Hematopoietic multipotent progenitor cell treated with erythropoietin and hydrocortisone succinate and interleukin-3 and kit ligand, for 17 days (in vitro differentiated cells): ENCODE measurements at regions not wholly inside any gene's neighbourhood (a gene's known extent, or its start where the extent isn't known, plus 50 kb on each side); places are given as distances from the start of the nearest gene placed in this dataset.

Experiments
- DNase-seq: peaks from one replicate; pipeline ENCODE4 v3.0.0-alpha.2; 2015; ENCODE audit warnings: low spot score

- DNase-seq: no peak
These were observed 719.3 kb upstream of the SGO1 start for GRCh38 chr3:20905210-20905805.

- no peak for DNase-seq
These were observed 718.7 kb upstream of the SGO1 start for GRCh38 chr3:20904671-20905070.

GRCh38 chr3:20898962-20899361, 713.0 kb upstream of the SGO1 start:
- no peak for DNase-seq

- DNase-seq: no peak
These were observed 704.1 kb upstream of the SGO1 start for GRCh38 chr3:20890111-20890519.

GRCh38 chr3:20878691-20879090, 692.7 kb upstream of the SGO1 start:
- DNase-seq: no peak

- no peak for DNase-seq
These were observed 687.2 kb upstream of the SGO1 start for GRCh38 chr3:20873235-20873634.

GRCh38 chr3:20870106-20870899, 684.3 kb upstream of the SGO1 start:
- no peak for DNase-seq

- no peak for DNase-seq
These were observed 679.8 kb upstream of the SGO1 start for GRCh38 chr3:20865803-20866202.

- no peak for DNase-seq
These were observed 675.4 kb upstream of the SGO1 start for GRCh38 chr3:20861454-20861853.

GRCh38 chr3:20857636-20858035, 671.6 kb upstream of the SGO1 start:
- no peak for DNase-seq

GRCh38 chr3:20853890-20854289, 667.9 kb upstream of the SGO1 start:
- DNase-seq: no peak

GRCh38 chr3:20852712-20853111, 666.7 kb upstream of the SGO1 start:
- no peak for DNase-seq

- no peak for DNase-seq
These were observed 664.0 kb upstream of the SGO1 start for GRCh38 chr3:20849975-20850374.

GRCh38 chr3:20846832-20847231, 660.8 kb upstream of the SGO1 start:
- DNase-seq: no peak

- no peak for DNase-seq
These were observed 660.1 kb upstream of the SGO1 start for GRCh38 chr3:20846066-20846465.

GRCh38 chr3:20844851-20845250, 658.8 kb upstream of the SGO1 start:
- DNase-seq: no peak

- DNase-seq: no peak
These were observed 656.8 kb upstream of the SGO1 start for GRCh38 chr3:20842594-20843436.

GRCh38 chr3:20842002-20842401, 656.0 kb upstream of the SGO1 start:
- no peak for DNase-seq

GRCh38 chr3:20837676-20838302, 651.8 kb upstream of the SGO1 start:
- DNase-seq: no peak

GRCh38 chr3:20836801-20837200, 650.8 kb upstream of the SGO1 start:
- DNase-seq: no peak

- DNase-seq: no peak
These were observed 647.0 kb upstream of the SGO1 start for GRCh38 chr3:20832963-20833362.

- no peak for DNase-seq
These were observed 636.2 kb upstream of the SGO1 start for GRCh38 chr3:20822251-20822650.
